Esophagus squamous epithelium (tissue), 5 donors: ENCODE measurements at regions not wholly inside any gene's neighbourhood (a gene's known extent, or its start where the extent isn't known, plus 50 kb on each side); places are given as distances from the start of the nearest gene placed in this dataset.

Experiments
- DNase-seq: peaks from one replicate; lab custom pipeline; 2025; lab: John Stamatoyannopoulos, UW
- H3K27ac ChIP-seq, 4 donors: fragments of 200-600 bp; sonication (generic); one replicate each; pipeline ENCODE4 v1.5.1; 2016 to 2019; ENCODE audit warnings: mild to moderate bottlenecking in 1 of 4
- H3K27me3 ChIP-seq, 4 donors: fragments of 200-600 bp; sonication (generic); 1 replicate in 3 of 4; 2 replicates in 1 of 4; pipeline versions ENCODE4 v1.5.1 to v1.6.0; 2017 to 2021; ENCODE audit warnings: antibody characterized with exemption in 1 of 4
- H3K36me3 ChIP-seq, 3 donors: fragments of 200-600 bp; sonication (generic); one replicate each; pipeline ENCODE4 v1.5.1; 2016 to 2019
- H3K4me1 ChIP-seq, 3 donors: fragments of 200-600 bp; sonication (generic); one replicate each; pipeline ENCODE4 v1.5.1; 2017 to 2019
- H3K4me3 ChIP-seq, 4 donors: fragments of 200-600 bp; sonication (generic); 1 replicate in 3 of 4; 2 replicates in 1 of 4; pipeline ENCODE4 v1.5.1; 2016 to 2019; ENCODE audit warnings: mild to moderate bottlenecking in 2 of 4, moderate library complexity in 1 of 4
- H3K9me3 ChIP-seq, 3 donors: fragments of 200-600 bp; sonication (generic); one replicate each; pipeline ENCODE4 v1.5.1; 2016 to 2019
- CTCF ChIP-seq, 6 experiments: fragments of 450-650 bp in 4 of 6; fragments of 200-600 bp in 2 of 6; sonication (generic) in 2 of 6; IDR thresholded peaks; one replicate each; pipeline ENCODE4 v1.5.1; 2016 to 2019; ENCODE audit warnings: antibody characterized with exemption in 6 of 6, mild to moderate bottlenecking in 4 of 6, moderate library complexity in 4 of 6
- POLR2A ChIP-seq, 4 donors: fragments of 450-650 bp; IDR thresholded peaks; one replicate each; pipeline ENCODE4 v1.6.1; 2017; ENCODE audit warnings: antibody characterized with exemption in 4 of 4, mild to moderate bottlenecking in 4 of 4, moderate library complexity in 3 of 4
- WGBS, 2 donors: methylation state at CpG; one replicate each; pipeline ENCODE4 v1.1.5; 2018; 5-methylcytosine and 5-hydroxymethylcytosine counted together
- intact Hi-C: fragments of 100-400 bp; cut with DNase I; formaldehyde crosslinking; loops from one replicate; pipeline ENCODE4 v1.15.0; 2022
- donor health status: DM: yes; HTN: yes; CAD: no.

GRCh38 chr7:112571852-112572607 is 91.2 kb downstream of the LSMEM1 start:
- Histone ChIP-seq H3K27ac (no peak overlapping the region), H3K27me3 (no peaks in the 10 kb centered on the region), H3K4me3 (no peak overlapping the region), H3K36me3 (no peaks in the 10 kb centered on the region), H3K4me1 (peaks cover 0 to 17% (median 0%) of the 10 kb centered on the region in 3 donors), H3K9me3 (no peaks in the 10 kb centered on the region)
- WGBS, 2 donors: 65 to 75% methylated on average over 4 of the region's 4 CpGs
- intact Hi-C loops: no loop called here
- DNase-seq: no peak
- TF ChIP-seq CTCF (IDR thresholded peaks at IDR 0.05): peak in 1 of 6 experiments; percentile 26
- no peak for TF ChIP-seq POLR2A (IDR thresholded peaks at IDR 0.05)

- TF ChIP-seq POLR2A (IDR thresholded peaks at IDR 0.05) (no peak), CTCF (IDR thresholded peaks at IDR 0.05) (no peak)
Measured at GRCh38 chr7:112572669-112573301, 92.0 kb downstream of the LSMEM1 start.

GRCh38 chr7:112573302-112574039 is 92.7 kb downstream of the LSMEM1 start:
- DNase-seq: no peak
- no peaks in the 10 kb centered on the region for H3K9me3 ChIP-seq
- intact Hi-C loops: no loop called here
- no peaks in the 10 kb centered on the region for H3K36me3 ChIP-seq
- no peak for TF ChIP-seq POLR2A (IDR thresholded peaks at IDR 0.05)
- TF ChIP-seq CTCF (IDR thresholded peaks at IDR 0.05): no peak
- no peaks in the 10 kb centered on the region for H3K27me3 ChIP-seq
- H3K27ac ChIP-seq: no peak overlapping the region
- 48 to 54% methylated on average over 6 of the region's 6 CpGs for WGBS, 2 donors
- no peak overlapping the region for H3K4me3 ChIP-seq
- H3K4me1 ChIP-seq: peaks cover 0 to 17% (median 0%) of the 10 kb centered on the region in 3 donors

More at GRCh38 chr7:112572669-112573301, 92.0 kb downstream of the LSMEM1 start:
- Histone ChIP-seq H3K4me3 (no peak overlapping the region), H3K36me3 (no peaks in the 10 kb centered on the region), H3K9me3 (no peaks in the 10 kb centered on the region), H3K27ac (no peak overlapping the region), H3K27me3 (no peaks in the 10 kb centered on the region), H3K4me1 (peaks cover 0 to 17% (median 0%) of the 10 kb centered on the region in 3 donors)
- WGBS, 2 donors: 21 to 30% methylated on average over 1 of the region's 1 CpG
- DNase-seq: no peak
- intact Hi-C loops: no loop called here

GRCh38 chr7:112575864-112576263 is 95.1 kb downstream of the LSMEM1 start:
- Histone ChIP-seq H3K27me3 (no peaks in the 10 kb centered on the region), H3K36me3 (no peaks in the 10 kb centered on the region), H3K4me3 (no peak overlapping the region), H3K4me1 (peaks cover 0 to 17% (median 0%) of the 10 kb centered on the region in 3 donors), H3K9me3 (no peaks in the 10 kb centered on the region), H3K27ac (no peak overlapping the region)
- TF ChIP-seq CTCF (IDR thresholded peaks at IDR 0.05) (no peak), POLR2A (IDR thresholded peaks at IDR 0.05) (no peak)
- intact Hi-C loops: no loop called here
- WGBS, 2 donors: 42 to 47% methylated on average over 1 of the region's 1 CpG
- DNase-seq: no peak
